ENCODE measurements at regions not wholly inside any gene's neighbourhood (a gene's known extent, or its start where the extent isn't known, plus 50 kb on each side); places are given as distances from the start of the nearest gene placed in this dataset.

- TF ChIP-seq CTCF (IDR thresholded peaks at IDR 0.05): no peak
- no peak for TF ChIP-seq RAD21 (IDR thresholded peaks at IDR 0.05; ENCODE audit: low read length)
- TF ChIP-seq CHD2 (IDR thresholded peaks at IDR 0.05; ENCODE audit: low read length, partially characterized antibody): no peak
- no peak for TF ChIP-seq PBX3 (IDR thresholded peaks at IDR 0.05)
- TF ChIP-seq JUND (IDR thresholded peaks at IDR 0.05): no peak
- no peak for TF ChIP-seq TEAD4 (IDR thresholded peaks at IDR 0.05; ENCODE audit: borderline replicate concordance, insufficient read depth)
- no peak for TF ChIP-seq NFIC (IDR thresholded peaks at IDR 0.05; ENCODE audit: borderline replicate concordance)
- TF ChIP-seq RCOR1 (IDR thresholded peaks at IDR 0.05; ENCODE audit: low read length): no peak
- no peak for TF ChIP-seq ELF1 (IDR thresholded peaks at IDR 0.05)
Measured at GRCh38 chr7:94272821-94273583, 121.7 kb upstream of the COL1A2 start.

Measured in SK-N-SH (cell line).